ENCODE measurements at regions not wholly inside any gene's neighbourhood (a gene's known extent, or its start where the extent isn't known, plus 50 kb on each side); places are given as distances from the start of the nearest gene placed in this dataset.
A peak's percentile ranks its signal among the peaks of the same experiment; 100 is the strongest.

DNA sequence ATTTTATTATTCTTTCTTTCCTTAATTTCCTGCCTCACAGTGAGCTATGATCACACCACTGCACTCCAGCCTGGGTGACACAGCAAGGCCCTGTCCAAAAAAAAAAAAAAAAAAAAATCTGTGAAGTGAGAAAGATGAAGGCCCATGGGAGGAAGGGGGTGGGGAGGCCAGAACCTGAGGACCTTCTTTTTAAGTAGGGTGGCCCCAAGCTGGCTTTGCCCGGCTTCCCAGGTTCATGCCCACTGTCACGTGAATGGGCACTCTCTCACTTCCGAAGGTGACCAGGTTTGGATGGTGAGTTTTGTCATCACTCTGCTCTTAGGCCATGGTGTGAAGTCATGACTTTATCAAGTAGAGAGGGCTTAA lies 82.3 kb downstream of the TNFAIP2 start:
- Histone ChIP-seq H3K4me3 (peak overlapping the region; percentile 55), H3K36me3 (no peaks in the 10 kb centered on the region), H3K27me3 (ENCODE audit: low read depth) (peaks cover 13% of the 10 kb centered on the region), H3K9me3 (peaks cover 11% of the 10 kb centered on the region), H3K27ac (peak overlapping the region; percentile 76), H3K4me1 (no peaks in the 10 kb centered on the region)
- intact Hi-C loops (cut with DNase I): no loop called here
- ATAC-seq (no peak), DNase-seq (no peak)
- TF ChIP-seq, protein P1, sequence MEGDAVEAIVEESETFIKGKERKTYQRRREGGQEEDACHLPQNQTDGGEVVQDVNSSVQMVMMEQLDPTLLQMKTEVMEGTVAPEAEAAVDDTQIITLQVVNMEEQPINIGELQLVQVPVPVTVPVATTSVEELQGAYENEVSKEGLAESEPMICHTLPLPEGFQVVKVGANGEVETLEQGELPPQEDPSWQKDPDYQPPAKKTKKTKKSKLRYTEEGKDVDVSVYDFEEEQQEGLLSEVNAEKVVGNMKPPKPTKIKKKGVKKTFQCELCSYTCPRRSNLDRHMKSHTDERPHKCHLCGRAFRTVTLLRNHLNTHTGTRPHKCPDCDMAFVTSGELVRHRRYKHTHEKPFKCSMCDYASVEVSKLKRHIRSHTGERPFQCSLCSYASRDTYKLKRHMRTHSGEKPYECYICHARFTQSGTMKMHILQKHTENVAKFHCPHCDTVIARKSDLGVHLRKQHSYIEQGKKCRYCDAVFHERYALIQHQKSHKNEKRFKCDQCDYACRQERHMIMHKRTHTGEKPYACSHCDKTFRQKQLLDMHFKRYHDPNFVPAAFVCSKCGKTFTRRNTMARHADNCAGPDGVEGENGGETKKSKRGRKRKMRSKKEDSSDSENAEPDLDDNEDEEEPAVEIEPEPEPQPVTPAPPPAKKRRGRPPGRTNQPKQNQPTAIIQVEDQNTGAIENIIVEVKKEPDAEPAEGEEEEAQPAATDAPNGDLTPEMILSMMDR (IDR thresholded peaks at IDR 0.05): no peak

DNA sequence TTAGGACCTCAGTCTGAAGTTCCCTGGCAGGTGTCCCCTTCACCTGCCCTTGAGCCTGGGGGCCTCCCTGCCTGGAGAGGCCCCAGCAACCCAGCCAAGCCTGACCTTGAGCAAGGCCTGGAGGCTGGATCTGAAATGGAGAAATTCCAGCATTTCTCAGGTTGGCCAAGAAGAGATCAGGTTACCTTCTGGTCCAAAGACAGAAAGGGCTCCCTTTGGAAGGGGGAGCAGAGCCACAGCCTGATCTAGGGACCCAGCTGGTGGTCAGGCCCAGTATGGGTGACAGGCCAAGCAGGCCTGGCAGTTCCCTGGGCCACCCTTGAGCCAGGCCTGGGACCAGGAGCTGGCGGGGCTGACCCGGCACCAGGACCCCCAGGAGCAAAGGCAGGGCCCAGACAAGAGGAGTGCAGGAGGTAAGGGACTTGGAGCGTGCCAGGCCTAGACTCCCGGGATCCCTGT lies 82.8 kb downstream of the TNFAIP2 start:
- Histone ChIP-seq H3K27me3 (ENCODE audit: low read depth) (peaks cover 14% of the 10 kb centered on the region), H3K4me1 (no peaks in the 10 kb centered on the region), H3K9me3 (peaks cover 11% of the 10 kb centered on the region), H3K36me3 (no peaks in the 10 kb centered on the region), H3K27ac (peak overlapping the region; percentile 76), H3K4me3 (peak overlapping the region; percentile 55)
- TF ChIP-seq, protein P1 (IDR thresholded peaks at IDR 0.05): no peak
- ATAC-seq: no peak
- DNase-seq: no peak
- intact Hi-C loops (cut with DNase I): no loop called here

DNA sequence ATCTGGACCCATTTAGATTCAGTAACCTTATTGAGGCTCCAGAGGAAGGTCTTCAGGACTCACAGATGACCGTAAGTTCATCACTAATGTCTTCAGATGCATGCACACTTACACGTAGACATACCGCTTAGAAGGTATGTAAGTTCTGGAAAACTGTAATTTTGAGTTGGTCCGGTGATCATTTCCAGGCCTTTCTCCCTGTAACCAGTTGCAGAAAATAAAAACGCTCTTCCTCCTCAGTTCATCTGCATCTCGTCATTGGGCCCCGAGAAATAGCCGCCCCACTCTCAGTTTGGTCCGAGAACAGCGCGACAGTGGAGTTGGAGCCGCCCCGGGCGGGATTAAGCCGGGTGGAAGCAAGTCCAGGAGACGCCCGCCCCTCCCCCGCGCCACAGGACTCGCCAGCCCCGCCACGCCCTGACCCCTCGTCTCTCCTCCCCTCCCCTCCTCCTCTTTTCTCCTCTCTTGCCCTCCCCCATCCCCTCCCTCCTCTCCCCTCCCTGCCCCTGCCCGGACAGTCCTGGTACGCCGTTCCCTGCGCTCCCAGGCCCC lies 83.7 kb downstream of the TNFAIP2 start:
- Histone ChIP-seq H3K4me3 (peak overlapping the region; percentile 55), H3K36me3 (no peaks in the 10 kb centered on the region), H3K27ac (peak overlapping the region; percentile 76), H3K4me1 (no peaks in the 10 kb centered on the region), H3K9me3 (peaks cover 11% of the 10 kb centered on the region), H3K27me3 (ENCODE audit: low read depth) (peaks cover 17% of the 10 kb centered on the region)
- intact Hi-C loops (cut with DNase I): no loop called here
- peak; percentile 74 to 76 for ATAC-seq
- TF ChIP-seq, protein P1 (IDR thresholded peaks at IDR 0.05): no peak
- DNase-seq: peak; percentile 68

DNA sequence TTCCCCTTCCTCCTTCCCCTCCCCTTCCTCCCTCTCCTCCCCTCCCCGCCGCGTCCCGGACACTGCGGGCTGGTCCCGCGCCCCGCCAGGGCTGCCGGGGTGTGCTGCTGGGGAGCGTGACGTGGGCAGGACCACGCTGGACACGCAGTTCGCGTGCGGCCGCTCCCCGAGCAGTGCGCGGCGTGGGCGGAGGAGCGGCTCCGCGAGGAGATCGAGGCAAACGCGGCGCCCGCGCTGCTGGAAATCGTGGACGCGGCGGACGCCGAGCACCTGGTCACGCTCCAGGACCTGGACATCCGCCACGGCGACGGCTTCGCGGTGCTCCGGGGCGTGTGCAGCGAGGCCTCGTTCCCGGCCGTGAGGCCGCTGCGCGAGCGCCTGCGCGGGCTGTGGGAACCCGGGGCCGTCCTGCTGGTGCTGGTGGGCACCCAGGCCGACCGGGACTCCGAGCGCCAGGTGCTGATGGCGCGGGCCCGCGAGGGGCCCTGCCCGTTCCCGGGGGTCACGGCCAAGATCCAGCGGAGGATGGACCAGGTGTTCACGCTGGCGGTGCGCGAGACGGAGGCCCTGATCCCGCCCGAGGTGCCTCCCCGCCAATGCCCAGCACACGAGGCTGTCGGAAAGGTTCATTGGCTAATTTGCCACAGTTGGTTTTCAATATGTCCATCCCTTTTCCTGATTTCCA lies 84.3 kb downstream of the TNFAIP2 start:
- TF ChIP-seq, protein P1 (IDR thresholded peaks at IDR 0.05): no peak
- H3K9me3 ChIP-seq: peaks cover 11% of the 10 kb centered on the region
- ATAC-seq (peak; percentile 72), DNase-seq (no peak)
- H3K36me3 ChIP-seq: no peaks in the 10 kb centered on the region
- H3K4me1 ChIP-seq: no peaks in the 10 kb centered on the region
- peak overlapping the region; percentile 81 for H3K27ac ChIP-seq
- peak overlapping the region; percentile 55 for H3K4me3 ChIP-seq
- H3K27me3 ChIP-seq (ENCODE audit: low read depth): peaks cover 17% of the 10 kb centered on the region
- intact Hi-C loops (cut with DNase I): no loop called here

DNA sequence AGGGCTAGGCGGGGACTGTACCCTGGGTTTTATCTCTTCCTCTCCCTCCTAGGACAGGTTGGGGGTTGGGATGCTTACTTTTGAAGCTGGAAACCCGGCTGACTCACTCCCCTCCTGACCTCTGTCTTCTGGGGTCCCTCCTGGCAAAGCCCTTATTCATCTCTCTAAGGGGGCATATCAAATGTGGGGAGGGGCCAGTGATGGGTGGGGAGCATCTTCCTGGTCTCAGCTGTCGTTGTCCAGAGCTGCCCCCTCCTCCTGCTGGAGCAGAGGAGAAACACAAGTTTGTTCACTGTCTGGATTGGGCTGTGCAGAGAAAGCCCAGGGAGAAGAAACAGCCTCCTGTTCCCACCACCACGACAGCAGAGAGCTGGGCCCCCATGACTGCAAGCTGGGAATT lies 85.8 kb downstream of the TNFAIP2 start:
- Histone ChIP-seq H3K27me3 (ENCODE audit: low read depth) (peaks cover 17% of the 10 kb centered on the region), H3K27ac (no peak overlapping the region), H3K4me1 (no peaks in the 10 kb centered on the region), H3K9me3 (peaks cover 10% of the 10 kb centered on the region), H3K4me3 (peak overlapping the region; percentile 55), H3K36me3 (no peaks in the 10 kb centered on the region)
- TF ChIP-seq, protein P1 (IDR thresholded peaks at IDR 0.05): no peak
- DNase-seq (no peak), ATAC-seq (no peak)
- intact Hi-C loops (cut with DNase I): no loop called here
